NCI-H446 treated with DMSO at 0.1 percent for 48 hours (cell line): ENCODE measurements at regions not wholly inside any gene's neighbourhood (a gene's known extent, or its start where the extent isn't known, plus 50 kb on each side); places are given as distances from the start of the nearest gene placed in this dataset.

Experiments used
- DNase-seq: peaks from one replicate; lab custom pipeline; 2025; lab: John Stamatoyannopoulos, UW

GRCh38 chr3:55341502-55342031 is 145.5 kb downstream of the WNT5A start:
- DNase-seq = no peak

DNA sequence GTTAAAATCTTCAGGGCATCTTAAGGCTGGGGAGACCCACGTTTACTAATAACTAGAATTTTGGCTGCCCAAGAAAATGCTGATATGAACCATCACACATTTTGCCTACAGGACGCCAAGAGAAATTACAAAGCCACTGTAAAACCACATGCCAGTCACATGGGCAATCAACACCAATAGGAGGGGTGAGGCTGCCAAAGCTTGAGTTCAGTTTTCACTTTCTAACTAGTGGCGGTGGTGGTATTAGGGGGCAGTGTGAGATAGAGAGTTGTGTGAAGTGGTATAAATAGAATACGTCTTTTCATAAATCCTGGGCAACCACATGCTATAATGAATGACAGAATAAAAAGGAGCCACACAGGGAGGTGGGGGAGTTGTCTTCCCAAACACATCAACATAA is 147.3 kb downstream of the WNT5A start:
- DNase-seq = no peak

DNA sequence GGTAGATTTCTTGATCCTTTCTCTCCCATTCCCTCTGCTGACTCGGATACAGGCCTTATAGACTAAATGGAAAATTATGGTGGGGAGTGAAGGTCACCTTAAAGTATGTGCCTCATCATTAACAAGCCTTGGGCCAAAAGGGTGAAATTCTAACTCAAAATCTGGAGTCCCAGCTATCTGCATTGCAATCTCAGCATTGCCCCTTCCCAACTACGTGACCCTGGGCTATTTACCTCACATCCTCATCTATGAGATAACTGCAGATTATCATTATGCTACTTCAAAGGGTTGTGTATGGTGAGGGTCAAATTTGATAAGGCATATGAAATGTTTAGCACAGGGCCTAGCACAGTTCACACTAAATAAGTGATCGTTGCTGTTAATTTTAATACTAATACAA is 147.7 kb downstream of the WNT5A start:
- no peak for DNase-seq

DNA sequence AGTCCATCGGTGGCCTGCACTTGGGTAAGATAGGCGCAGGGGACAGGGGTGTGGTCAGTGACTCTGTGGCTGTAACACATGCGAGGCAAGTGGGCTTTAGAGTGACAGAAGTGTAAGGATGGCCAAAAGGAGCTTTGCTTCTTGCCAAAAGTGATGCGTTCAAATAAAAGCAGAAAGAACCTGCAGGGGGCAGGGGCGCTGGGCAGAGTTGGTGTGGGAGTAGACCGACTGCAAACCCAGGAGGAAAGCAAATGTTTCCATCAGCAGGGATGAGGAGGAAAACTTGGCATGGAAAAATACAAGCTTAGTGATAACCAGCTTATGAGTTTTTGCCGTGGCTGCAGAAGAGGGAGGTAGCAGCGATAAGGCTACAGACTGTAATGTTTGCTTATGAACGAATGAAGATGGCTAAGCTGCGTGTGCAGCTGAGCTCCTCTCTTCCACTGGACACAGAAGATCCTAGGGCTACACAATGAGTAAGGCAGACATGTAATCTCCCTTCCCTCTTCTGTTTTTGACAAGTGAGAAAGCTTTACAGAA is 149.4 kb downstream of the WNT5A start:
- no peak for DNase-seq

DNA sequence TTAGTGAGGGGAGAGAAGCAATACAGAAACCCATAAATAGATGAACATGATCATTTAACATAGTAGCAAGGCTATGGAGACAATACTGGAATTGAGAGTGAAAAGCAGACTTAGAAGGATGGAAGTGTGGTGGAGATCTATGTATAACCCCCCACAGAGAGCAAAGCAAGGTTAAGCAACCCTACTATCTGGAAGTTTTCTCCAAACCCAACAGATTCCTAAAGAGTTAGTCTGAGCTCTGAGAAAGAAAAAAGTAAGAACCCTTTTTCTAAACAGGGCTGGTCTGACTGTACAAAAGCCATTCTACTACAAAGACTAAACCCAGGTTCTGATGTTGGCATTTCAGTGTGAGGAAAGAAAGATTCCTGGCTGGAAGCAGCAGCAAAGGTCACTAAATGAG is 153.2 kb downstream of the WNT5A start:
- no peak for DNase-seq

GRCh38 chr3:55333046-55333445 is 154.1 kb downstream of the WNT5A start:
- no peak for DNase-seq

- no peak for DNase-seq
Observed at GRCh38 chr3:55332176-55332575, 154.9 kb downstream of the WNT5A start.

DNA sequence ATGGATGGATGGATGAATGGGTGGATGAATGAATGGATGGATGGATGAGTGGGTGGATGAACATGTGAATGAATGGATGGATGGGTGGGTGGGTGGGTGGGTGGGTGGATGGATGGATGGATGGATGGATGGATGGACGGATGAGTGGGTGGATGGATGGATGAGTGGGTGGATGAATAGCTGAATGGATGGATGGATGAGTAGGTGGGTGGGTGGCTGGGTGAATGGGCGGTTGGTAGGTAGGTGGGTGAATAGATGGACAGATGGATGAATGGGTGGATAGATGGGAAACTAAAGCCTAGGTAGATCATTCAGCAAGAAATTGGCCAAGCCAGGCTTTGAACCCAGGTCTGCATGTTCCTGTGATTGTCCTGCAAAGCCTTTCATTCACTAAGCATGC is 155.6 kb downstream of the WNT5A start:
- no peak for DNase-seq

- DNase-seq = no peak
Observed at GRCh38 chr3:55330756-55331155, 156.3 kb downstream of the WNT5A start.

GRCh38 chr3:55330355-55330754 is 156.8 kb downstream of the WNT5A start:
- no peak for DNase-seq

DNA sequence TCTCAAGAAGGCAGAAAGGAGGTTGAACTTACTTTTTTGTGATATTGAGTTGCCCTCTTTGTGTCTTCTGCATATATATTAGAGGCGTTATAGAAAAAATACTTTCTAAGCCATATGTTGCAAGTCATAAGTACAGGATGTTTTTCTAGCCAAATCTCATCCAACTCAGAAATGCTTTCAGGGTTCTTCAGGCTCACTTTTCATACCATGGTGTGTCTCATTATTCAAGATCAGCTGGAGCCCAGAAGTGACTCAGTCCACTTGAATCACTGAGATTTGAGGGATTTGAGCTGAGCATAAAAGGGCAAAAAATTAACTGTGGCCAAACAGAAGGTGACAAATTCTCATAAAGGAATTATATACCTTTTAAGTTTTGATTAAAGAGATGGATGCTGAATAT is 157.3 kb downstream of the WNT5A start:
- no peak for DNase-seq

DNA sequence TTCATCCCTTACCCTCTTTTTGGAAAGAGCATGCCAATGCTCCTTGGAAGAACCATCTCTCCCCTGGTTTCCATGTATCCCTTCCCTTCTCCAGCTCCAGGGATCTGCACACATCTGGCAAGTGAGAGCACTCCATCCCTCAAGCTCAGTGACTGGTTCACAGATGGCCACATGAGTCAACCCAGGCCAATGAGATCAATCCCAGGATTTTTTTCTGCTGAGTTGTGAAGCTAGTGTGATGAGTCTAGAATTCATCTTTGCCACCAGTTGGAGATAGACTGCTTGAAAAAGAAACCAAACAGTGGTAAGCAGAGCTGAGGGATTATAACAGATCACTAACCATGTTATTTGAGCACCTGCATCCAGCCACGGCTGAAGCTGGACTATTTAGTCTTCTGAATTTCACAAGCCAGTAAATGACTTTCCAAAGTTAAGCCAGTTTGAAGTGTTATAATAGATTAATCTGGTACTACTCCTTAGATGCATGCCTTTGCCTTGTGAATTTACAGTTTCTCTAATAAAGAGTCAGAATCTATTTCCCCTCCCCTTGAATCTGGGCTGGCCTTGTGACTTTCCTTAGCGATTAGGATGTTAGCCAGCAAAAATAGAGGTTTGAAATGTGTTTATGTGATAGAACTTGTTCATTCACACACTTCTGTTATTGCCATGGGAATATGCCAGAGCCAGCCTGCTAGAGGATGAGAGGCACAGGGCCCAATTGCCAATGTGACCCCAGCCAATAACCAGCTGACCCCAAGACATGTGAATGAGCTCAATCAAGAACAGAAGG is 159.8 kb downstream of the WNT5A start:
- no peak for DNase-seq

GRCh38 chr3:55322638-55323037 is 164.5 kb downstream of the WNT5A start:
- no peak for DNase-seq

DNA sequence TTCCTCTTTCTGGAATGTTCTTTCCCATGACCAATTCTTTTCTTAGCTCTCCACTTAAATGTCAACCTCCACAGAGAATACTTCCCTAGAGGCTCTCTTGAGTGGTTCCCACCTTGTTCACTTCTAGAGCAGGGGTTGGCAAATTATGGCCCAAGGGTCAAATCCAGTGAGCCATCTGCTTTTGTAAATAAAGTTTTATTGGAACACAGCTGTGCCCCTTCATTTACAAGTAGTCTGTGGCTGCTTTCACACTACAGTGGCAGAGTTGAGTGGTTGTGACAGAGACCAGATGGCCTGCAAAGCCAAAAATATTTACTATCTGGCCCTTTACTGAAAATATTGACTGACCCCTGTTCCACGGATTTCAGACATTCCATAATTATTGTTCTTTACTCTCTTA is 166.2 kb downstream of the WNT5A start:
- DNase-seq = no peak

DNA sequence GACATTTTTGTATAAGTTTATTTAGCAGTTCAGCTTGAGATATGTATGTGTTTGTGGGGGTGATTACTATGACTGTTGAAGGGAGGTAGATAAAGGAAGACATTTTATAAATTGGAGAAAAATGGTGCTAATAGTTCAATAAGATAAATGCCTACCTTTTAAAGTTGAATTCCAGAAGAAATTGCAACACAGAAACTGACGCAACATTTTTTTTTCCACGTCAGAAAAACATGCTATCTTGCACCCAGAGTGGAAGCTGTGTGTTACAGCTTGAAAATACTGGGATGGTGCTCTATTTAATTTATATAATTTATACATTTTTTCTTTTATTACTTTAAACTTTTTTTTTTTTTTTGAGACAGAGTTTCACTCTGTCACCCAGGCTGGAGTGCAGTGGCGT is 171.7 kb downstream of the WNT5A start:
- no peak for DNase-seq

DNA sequence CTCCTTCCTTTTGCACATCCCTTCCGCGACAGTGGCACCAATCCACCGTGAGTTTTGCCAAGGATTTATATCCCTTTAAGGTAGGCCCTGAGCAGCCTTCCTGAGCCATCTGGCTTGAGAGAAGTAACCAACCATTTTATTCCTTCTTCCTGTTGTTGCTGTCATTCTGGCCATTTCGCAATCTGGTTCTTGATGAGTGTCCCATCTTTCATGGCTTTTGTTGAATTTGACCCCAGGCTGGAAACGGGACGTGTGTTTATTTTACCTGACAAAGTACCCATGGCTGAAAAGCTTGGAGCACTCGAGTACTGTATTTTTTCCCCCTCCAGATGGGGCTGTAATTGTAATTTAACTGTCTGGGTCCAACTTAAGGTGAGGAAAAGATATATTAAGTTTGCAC is 173.4 kb downstream of the WNT5A start:
- DNase-seq = no peak

DNA sequence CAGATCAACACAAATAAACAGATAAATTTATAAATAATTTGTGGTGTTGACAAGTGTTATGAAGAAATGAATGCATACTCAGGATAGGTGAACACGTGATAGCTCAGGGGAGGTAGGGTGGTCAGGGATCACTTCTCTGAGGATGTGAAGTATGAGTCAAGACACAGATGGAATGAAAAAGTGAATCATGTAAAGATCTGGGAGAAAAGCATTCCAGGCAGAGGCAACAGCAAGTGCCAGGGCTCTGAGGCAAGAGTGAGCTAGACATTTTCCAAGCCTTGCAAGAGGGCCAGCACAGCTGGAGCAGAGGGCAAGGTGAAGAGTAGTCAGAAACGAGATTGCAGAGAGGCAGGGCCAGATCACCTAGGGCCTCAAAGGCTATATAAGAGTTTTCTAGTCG is 177.8 kb downstream of the WNT5A start:
- DNase-seq = no peak

- no peak for DNase-seq
Observed at GRCh38 chr3:55307622-55308021, 179.5 kb downstream of the WNT5A start.

- DNase-seq = no peak
Observed at GRCh38 chr3:55305696-55306485, 181.2 kb downstream of the WNT5A start.

DNA sequence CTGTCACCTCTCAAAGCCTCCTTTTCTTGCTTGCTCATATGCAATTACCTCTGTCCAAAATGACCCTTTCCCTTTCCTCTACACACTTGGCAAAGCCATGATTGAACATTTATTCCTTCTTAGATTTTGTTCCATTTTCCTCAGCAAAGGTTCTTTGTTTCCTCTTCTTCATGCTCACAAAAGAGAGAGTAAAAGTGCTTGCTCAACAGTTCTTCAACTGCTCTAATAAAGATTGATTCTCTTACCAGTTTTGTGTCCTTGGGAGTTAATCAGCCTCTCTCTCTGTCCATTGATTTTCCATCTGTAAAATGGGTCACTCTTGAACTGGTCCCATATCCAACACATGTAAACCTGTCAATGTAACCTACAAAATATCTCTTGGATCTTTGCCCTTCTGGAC is 186.4 kb downstream of the WNT5A start:
- no peak for DNase-seq

GRCh38 chr3:55297706-55298105 is 189.4 kb downstream of the WNT5A start:
- DNase-seq = no peak

DNA sequence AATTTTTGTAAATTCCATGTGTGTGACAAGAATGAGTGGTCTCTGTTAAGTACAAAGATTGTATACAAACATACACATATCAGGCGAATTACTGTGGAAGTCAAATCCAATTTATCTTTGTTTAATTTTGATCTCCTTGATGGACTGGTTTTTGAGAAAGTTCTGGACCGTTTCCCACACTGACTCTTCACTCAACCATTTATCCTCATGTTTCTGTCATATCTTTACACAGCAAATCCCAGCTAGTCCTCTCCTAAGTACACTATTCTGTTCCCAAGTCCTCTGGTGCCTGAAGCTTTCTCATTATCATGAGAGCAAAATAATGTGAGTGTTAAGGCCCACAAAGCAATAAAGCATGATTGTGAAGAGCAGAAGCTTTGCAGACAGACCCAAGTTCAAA is 189.9 kb downstream of the WNT5A start:
- DNase-seq = no peak

- no peak for DNase-seq
Observed at GRCh38 chr3:55296791-55297190, 190.3 kb downstream of the WNT5A start.
